GM12873 (cell line): ENCODE measurements at regions not wholly inside any gene's neighbourhood (a gene's known extent, or its start where the extent isn't known, plus 50 kb on each side); places are given as distances from the start of the nearest gene placed in this dataset.

Experiments
- CTCF ChIP-seq: IDR thresholded peaks from 2 replicates; pipeline ENCODE4 v1.5.1; 2012; ENCODE audit warnings: low read depth, mild to moderate bottlenecking, moderate library complexity, low read length, control low read depth; ENCODE audit not compliant: insufficient read depth; ENCODE audit errors: missing control alignments

- TF ChIP-seq CTCF = no peak
Measured at GRCh38 chr14:44589180-44589579, 82.1 kb upstream of the FSCB start.

- TF ChIP-seq CTCF = no peak
Measured at GRCh38 chr14:44586910-44587309, 79.8 kb upstream of the FSCB start.

- TF ChIP-seq CTCF = no peak
Measured at GRCh38 chr14:44576356-44576755, 69.3 kb upstream of the FSCB start.

- TF ChIP-seq CTCF = no peak
Measured at GRCh38 chr14:44567997-44568396, 60.9 kb upstream of the FSCB start.

GRCh38 chr14:44565968-44566367, 58.9 kb upstream of the FSCB start:
- no peak for TF ChIP-seq CTCF

GRCh38 chr14:44564908-44565307, 57.8 kb upstream of the FSCB start:
- TF ChIP-seq CTCF = no peak
